ENCODE measurements at regions not wholly inside any gene's neighbourhood (a gene's known extent, or its start where the extent isn't known, plus 50 kb on each side); places are given as distances from the start of the nearest gene placed in this dataset.

GRCh38 chr4:81808011-81808672 lies 336.4 kb upstream of the RASGEF1B start:
- TF ChIP-seq, protein P1, sequence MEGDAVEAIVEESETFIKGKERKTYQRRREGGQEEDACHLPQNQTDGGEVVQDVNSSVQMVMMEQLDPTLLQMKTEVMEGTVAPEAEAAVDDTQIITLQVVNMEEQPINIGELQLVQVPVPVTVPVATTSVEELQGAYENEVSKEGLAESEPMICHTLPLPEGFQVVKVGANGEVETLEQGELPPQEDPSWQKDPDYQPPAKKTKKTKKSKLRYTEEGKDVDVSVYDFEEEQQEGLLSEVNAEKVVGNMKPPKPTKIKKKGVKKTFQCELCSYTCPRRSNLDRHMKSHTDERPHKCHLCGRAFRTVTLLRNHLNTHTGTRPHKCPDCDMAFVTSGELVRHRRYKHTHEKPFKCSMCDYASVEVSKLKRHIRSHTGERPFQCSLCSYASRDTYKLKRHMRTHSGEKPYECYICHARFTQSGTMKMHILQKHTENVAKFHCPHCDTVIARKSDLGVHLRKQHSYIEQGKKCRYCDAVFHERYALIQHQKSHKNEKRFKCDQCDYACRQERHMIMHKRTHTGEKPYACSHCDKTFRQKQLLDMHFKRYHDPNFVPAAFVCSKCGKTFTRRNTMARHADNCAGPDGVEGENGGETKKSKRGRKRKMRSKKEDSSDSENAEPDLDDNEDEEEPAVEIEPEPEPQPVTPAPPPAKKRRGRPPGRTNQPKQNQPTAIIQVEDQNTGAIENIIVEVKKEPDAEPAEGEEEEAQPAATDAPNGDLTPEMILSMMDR (IDR thresholded peaks at IDR 0.05; ENCODE audit: unreplicated experiment) = no peak
- intact Hi-C loops (cut with micrococcal nuclease) = no loop called here
- no peak overlapping the region for H3K27ac Mint-ChIP-seq (ENCODE audit: low read depth, unreplicated experiment)
- no TSS peak for BruUV-seq (replicated peaks)
- peak; percentile 12 for DNase-seq (ENCODE audit: unreplicated experiment)
- ChIA-PET CTCF (interaction anchor here (0.7 to 1.5 kb wide), 4 partner anchors 68 to 339 kb away, joined by 3 to 4 read pairs (median 3); partner anchors contain the start of gene RASGEF1B), POLR2A (interaction anchor here (0.7 kb wide), 1 partner anchor 290 kb away, joined by 3 read pairs; no protein-coding TSS in a partner anchor)
- H3K9me3 Mint-ChIP-seq (ENCODE audit: unreplicated experiment) = no peaks in the 10 kb centered on the region
- no peaks in the 10 kb centered on the region for H3K36me3 Mint-ChIP-seq (ENCODE audit: insufficient read depth, unreplicated experiment)
- no peak overlapping the region for H3K4me3 Mint-ChIP-seq (ENCODE audit: unreplicated experiment)
- H3K27me3 Mint-ChIP-seq (ENCODE audit: insufficient read depth, unreplicated experiment) = no peaks in the 10 kb centered on the region
- peaks cover 12% of the 10 kb centered on the region for H3K4me1 Mint-ChIP-seq (ENCODE audit: insufficient read depth, unreplicated experiment)

- TF ChIP-seq, protein P1 (IDR thresholded peaks at IDR 0.05; ENCODE audit: unreplicated experiment) = no peak
- Mint-ChIP-seq H3K27me3 (ENCODE audit: insufficient read depth, unreplicated experiment) (no peaks in the 10 kb centered on the region), H3K4me3 (ENCODE audit: unreplicated experiment) (no peak overlapping the region), H3K36me3 (ENCODE audit: insufficient read depth, unreplicated experiment) (no peaks in the 10 kb centered on the region), H3K27ac (ENCODE audit: low read depth, unreplicated experiment) (no peak overlapping the region), H3K9me3 (ENCODE audit: unreplicated experiment) (no peaks in the 10 kb centered on the region), H3K4me1 (ENCODE audit: insufficient read depth, unreplicated experiment) (peaks cover 12% of the 10 kb centered on the region)
- ChIA-PET CTCF (interaction anchor here (0.6 to 1.5 kb wide), 2 partner anchors 338 to 397 kb away, joined by 3 read pairs; no protein-coding TSS in a partner anchor), POLR2A (interaction anchor here (1.1 kb wide), 1 partner anchor 49 kb away, joined by 3 read pairs; no protein-coding TSS in a partner anchor)
- intact Hi-C loops (cut with micrococcal nuclease) = no loop called here
- no TSS peak for BruUV-seq (replicated peaks)
- no peak for DNase-seq (ENCODE audit: unreplicated experiment)
Observed at GRCh38 chr4:81807386-81807785, 335.7 kb upstream of the RASGEF1B start.

DNA sequence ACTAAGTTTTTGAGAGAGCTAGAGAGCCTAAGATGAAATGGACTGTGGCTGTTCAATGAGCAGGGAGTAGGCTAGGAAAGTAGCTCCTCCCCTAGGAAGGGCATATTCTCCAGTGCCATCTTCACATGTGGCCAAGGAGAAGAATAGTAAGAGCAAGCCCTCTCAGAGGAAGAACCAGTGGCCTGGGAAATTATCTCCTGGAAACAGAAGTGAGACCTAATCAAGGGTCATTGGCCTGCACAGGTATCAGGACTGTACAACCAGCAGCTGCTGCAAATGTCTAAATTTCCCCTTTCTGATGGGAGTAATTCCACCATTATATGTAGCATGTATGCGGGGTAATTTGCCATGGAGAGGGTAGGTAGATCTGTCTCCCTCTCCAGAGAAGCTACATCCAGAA lies 334.8 kb upstream of the RASGEF1B start:
- Mint-ChIP-seq H3K4me3 (ENCODE audit: unreplicated experiment) (no peak overlapping the region), H3K4me1 (ENCODE audit: insufficient read depth, unreplicated experiment) (peaks cover 12% of the 10 kb centered on the region), H3K36me3 (ENCODE audit: insufficient read depth, unreplicated experiment) (no peaks in the 10 kb centered on the region), H3K9me3 (ENCODE audit: unreplicated experiment) (no peaks in the 10 kb centered on the region), H3K27me3 (ENCODE audit: insufficient read depth, unreplicated experiment) (no peaks in the 10 kb centered on the region), H3K27ac (ENCODE audit: low read depth, unreplicated experiment) (no peak overlapping the region)
- BruUV-seq (replicated peaks) = no TSS peak
- TF ChIP-seq, protein P1 (IDR thresholded peaks at IDR 0.05; ENCODE audit: unreplicated experiment) = no peak
- ChIA-PET POLR2A (interaction anchor here (1.1 kb wide), 1 partner anchor 48 kb away, joined by 3 read pairs; no protein-coding TSS in a partner anchor), CTCF (no interaction called here)
- no peak for DNase-seq (ENCODE audit: unreplicated experiment)
- intact Hi-C loops (cut with micrococcal nuclease) = no loop called here

DNA sequence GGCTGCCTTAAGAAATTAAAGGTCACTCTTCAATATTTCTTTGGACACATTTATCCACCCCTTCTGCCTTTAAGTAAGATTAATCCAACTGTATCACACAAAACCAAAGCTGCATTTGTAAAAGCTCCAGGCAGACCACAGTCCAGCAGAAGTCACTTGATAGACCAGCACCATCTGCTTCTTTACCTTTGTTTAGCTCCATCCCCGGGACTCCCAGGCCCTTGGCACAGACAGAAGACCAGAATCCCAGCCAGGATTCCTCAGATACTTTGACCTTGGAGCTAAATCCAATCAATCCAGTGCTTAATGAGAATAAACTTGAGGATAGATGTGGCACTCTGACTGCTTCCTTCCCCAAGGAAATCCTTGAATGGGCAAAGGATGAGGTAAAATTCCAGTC lies 333.1 kb upstream of the RASGEF1B start:
- no peak for DNase-seq (ENCODE audit: unreplicated experiment)
- CTCF ChIA-PET = interaction anchor here (0.6 to 1.2 kb wide), 6 partner anchors 10 to 338 kb away, joined by 3 to 5 read pairs (median 3); no protein-coding TSS in a partner anchor
- POLR2A ChIA-PET = no interaction called here
- Mint-ChIP-seq H3K27ac (ENCODE audit: low read depth, unreplicated experiment) (no peak overlapping the region), H3K36me3 (ENCODE audit: insufficient read depth, unreplicated experiment) (no peaks in the 10 kb centered on the region), H3K9me3 (ENCODE audit: unreplicated experiment) (no peaks in the 10 kb centered on the region), H3K4me1 (ENCODE audit: insufficient read depth, unreplicated experiment) (peaks cover 12% of the 10 kb centered on the region), H3K4me3 (ENCODE audit: unreplicated experiment) (no peak overlapping the region), H3K27me3 (ENCODE audit: insufficient read depth, unreplicated experiment) (no peaks in the 10 kb centered on the region)
- BruUV-seq (replicated peaks) = no TSS peak
- intact Hi-C loops (cut with micrococcal nuclease) = no loop called here
- TF ChIP-seq, protein P1 (IDR thresholded peaks at IDR 0.05; ENCODE audit: unreplicated experiment) = no peak
